Esophagus muscularis mucosa (tissue), 3 donors: ENCODE measurements at regions not wholly inside any gene's neighbourhood (a gene's known extent, or its start where the extent isn't known, plus 50 kb on each side); places are given as distances from the start of the nearest gene placed in this dataset.

Source experiments
- CTCF ChIP-seq, 3 experiments: fragments of 200-600 bp in 2 of 3; fragments of 450-650 bp in 1 of 3; sonication (generic) in 2 of 3; IDR thresholded peaks; one replicate each; pipeline ENCODE4 v1.5.1; 2017 to 2019; ENCODE audit warnings: antibody characterized with exemption in 3 of 3, mild to moderate bottlenecking in 2 of 3, moderate library complexity in 1 of 3
- POLR2A ChIP-seq: fragments of 450-650 bp; IDR thresholded peaks from one replicate; pipeline ENCODE4 v1.6.1; 2017; ENCODE audit warnings: antibody characterized with exemption, moderate library complexity, mild to moderate bottlenecking, low read depth
- POLR2AphosphoS5 ChIP-seq, 2 donors: sonication (generic); formaldehyde crosslinking; IDR thresholded peaks; one replicate each; pipeline ENCODE4 v1.6.1; 2017; ENCODE audit warnings: antibody characterized with exemption in 2 of 2

DNA sequence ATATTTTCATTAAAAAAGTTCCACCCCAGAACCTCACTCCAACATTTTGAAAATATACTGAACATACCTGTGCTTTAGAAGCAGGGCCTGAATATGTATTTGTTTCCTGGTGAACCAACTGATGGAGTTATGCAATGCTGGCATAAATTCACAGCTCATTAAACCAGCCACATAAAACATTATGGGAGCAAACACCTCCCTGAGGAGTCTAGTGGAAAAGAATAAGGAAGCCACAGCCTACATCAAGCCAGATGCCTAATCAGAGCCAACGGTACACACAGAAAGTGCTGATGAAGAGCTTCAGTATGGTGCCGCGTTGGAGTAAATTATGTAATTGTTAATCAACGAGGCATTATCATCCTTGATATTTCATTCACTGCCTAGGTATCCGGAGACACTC lies 199.5 kb downstream of the AJAP1 start:
- TF ChIP-seq CTCF (IDR thresholded peaks at IDR 0.05) (no peak), POLR2A (no peak), POLR2AphosphoS5 (IDR thresholded peaks at IDR 0.05) (no peak)
